GM12864 (cell line): ENCODE measurements at regions not wholly inside any gene's neighbourhood (a gene's known extent, or its start where the extent isn't known, plus 50 kb on each side); places are given as distances from the start of the nearest gene placed in this dataset.

ENCODE experiments used
- DNase-seq: peaks from one replicate; pipeline ENCODE4 v3.0.0-alpha.2; 2011; ENCODE audit warnings: low read depth
- H3K4me3 ChIP-seq: 2 replicates; pipeline ENCODE4 v1.5.1; 2011; ENCODE audit warnings: mild to moderate bottlenecking, low read depth, low read length, control low read depth
- TF ChIP-seq, protein P1 (sequence below): IDR thresholded peaks from 2 replicates; pipeline ENCODE4 v1.5.1; 2011; ENCODE audit warnings: low read depth, mild to moderate bottlenecking, moderate library complexity, low read length, control low read depth, inconsistent platforms; ENCODE audit errors: missing control alignments

DNA sequence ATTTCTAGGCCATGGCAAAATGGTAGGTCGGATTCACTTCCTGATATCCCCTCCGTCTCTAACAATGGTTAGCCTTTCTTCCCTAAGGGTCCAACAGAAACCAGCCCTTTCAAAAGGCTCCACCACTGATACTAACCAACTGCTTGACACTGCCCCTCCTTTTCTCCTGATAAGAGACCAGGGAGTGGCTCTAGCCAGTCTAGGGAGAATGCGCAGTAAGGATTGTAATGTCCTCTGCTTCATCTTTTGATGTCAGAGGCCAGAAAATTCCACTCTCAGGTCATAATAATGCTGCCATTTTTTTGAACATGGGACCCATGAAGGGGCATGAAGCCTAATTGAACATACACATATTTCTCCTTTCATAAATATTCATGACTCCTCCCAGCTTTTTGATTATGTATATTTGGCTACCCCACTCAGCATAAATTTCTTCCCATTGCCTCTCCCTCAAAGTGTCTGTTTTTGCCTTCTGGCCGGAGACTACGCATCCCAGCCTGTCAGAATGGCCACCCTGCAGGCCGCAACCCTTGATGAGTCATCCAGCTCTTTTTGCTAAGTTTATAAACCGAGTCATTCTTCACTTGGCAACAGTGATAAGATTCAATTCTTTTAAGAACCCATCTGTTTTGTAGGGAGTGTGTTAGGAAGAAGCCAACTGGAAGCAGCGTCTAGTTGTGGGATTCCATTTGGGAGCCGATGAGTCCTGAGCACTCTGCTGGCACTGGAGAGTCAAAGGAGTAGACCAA lies 189.0 kb upstream of the MCTP2 start:
- TF ChIP-seq, protein P1, sequence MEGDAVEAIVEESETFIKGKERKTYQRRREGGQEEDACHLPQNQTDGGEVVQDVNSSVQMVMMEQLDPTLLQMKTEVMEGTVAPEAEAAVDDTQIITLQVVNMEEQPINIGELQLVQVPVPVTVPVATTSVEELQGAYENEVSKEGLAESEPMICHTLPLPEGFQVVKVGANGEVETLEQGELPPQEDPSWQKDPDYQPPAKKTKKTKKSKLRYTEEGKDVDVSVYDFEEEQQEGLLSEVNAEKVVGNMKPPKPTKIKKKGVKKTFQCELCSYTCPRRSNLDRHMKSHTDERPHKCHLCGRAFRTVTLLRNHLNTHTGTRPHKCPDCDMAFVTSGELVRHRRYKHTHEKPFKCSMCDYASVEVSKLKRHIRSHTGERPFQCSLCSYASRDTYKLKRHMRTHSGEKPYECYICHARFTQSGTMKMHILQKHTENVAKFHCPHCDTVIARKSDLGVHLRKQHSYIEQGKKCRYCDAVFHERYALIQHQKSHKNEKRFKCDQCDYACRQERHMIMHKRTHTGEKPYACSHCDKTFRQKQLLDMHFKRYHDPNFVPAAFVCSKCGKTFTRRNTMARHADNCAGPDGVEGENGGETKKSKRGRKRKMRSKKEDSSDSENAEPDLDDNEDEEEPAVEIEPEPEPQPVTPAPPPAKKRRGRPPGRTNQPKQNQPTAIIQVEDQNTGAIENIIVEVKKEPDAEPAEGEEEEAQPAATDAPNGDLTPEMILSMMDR, result no peak
- no peak for DNase-seq
- no peak overlapping the region for H3K4me3 ChIP-seq

DNA sequence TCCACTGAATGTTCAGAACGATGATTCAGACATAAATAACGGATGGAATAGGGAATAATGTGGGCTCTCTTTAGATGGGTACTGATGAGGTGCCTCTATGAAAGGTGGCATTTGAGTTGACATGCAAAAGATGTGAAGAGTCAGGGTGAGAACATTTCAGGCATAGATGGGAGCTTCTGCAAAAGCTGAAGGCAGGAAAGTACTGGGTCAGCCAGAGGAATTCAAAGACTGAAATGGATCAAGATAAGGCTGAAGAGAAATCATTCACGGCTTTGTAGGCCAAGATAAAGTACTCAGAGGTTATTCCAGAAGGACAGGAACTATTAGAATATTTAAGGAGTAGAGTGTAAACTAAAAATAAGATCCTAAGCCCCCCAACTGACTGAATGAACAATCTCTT lies 189.6 kb upstream of the MCTP2 start:
- no peak for DNase-seq
- TF ChIP-seq, protein P1, result no peak
- no peak overlapping the region for H3K4me3 ChIP-seq

DNA sequence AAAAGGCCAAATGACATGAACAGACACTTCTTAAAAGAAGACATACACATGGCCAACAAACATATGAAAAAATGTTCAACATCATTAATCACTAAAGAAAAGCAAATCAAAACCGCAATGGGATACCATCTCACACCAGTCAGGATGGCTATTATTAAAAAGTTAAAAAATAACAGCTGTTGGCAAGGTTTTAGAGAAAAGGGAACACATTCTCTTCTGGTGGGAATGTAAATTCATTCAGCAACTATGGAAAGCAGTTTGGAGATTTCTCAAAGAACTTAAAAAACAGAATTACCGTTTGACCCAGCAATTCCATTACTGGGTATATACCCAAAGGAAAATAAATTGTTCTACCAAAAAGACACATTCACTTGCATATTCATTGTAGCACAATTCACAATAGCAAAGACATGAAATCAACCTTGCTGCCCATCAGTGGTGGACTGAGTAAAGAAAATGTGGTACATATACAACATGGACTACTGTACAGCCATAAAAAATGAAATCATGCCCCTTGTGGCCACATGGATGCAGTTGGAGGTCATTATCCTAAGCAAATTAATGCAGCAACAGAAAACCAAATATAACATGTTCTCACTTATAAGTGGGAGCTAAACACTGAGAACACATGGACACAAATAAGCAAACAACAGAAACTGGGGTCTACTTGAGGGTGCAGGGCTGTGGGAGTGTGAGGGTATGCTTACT lies 190.7 kb upstream of the MCTP2 start:
- no peak for DNase-seq
- H3K4me3 ChIP-seq, result no peak overlapping the region
- TF ChIP-seq, protein P1, result peak; percentile 22

DNA sequence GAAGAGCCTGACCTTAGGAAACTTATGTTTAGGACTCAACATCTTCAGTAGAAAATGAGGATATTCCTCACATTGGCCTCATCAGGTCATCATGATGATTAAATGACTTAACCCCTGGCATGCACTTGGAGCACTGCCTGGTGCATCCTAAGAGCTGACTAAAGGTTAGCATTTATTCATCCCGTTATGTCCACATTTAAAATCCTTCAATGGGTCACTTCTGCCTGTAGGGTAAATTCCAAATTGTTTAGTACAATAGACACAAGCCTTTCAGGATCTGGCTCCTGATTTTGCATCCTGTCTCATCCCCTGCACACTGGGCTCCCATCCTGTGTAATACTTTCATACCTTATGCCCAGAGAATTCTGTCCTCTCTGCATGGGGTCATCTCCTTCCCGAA lies 195.2 kb upstream of the MCTP2 start:
- no peak overlapping the region for H3K4me3 ChIP-seq
- TF ChIP-seq, protein P1, result no peak
- no peak for DNase-seq

DNA sequence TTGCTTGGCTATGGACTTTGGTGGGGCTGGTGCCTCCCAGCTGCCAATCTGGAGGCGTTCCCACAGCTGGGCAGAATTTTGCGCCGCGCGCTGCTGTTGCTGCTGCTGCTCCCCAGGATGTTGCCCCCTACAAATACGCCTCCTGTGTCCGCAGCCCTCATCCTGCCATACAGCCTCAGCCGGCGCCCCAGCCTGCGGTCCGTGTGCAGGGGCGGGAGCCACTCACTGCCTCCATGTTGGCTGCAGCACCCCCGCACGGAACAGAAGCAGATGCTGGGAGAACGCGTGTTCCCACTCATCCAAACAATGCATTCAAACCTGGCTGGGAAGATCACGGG lies 197.7 kb upstream of the MCTP2 start:
- TF ChIP-seq, protein P1, result no peak
- DNase-seq, result no peak

GRCh38 chr15:94033014-94033682 lies 198.2 kb upstream of the MCTP2 start:
- no peak for DNase-seq
- no peak overlapping the region for H3K4me3 ChIP-seq
- TF ChIP-seq, protein P1, result no peak

More for the DNA sequence above, 197.7 kb upstream of the MCTP2 start:
- no peak overlapping the region for H3K4me3 ChIP-seq
